ENCODE measurements at regions not wholly inside any gene's neighbourhood (a gene's known extent, or its start where the extent isn't known, plus 50 kb on each side); places are given as distances from the start of the nearest gene placed in this dataset.
"Not testable (repeated sequence)": the region's sequence is repeated elsewhere in the genome, so short reads cannot be mapped to it uniquely, and the experiment has no call there.

DNA sequence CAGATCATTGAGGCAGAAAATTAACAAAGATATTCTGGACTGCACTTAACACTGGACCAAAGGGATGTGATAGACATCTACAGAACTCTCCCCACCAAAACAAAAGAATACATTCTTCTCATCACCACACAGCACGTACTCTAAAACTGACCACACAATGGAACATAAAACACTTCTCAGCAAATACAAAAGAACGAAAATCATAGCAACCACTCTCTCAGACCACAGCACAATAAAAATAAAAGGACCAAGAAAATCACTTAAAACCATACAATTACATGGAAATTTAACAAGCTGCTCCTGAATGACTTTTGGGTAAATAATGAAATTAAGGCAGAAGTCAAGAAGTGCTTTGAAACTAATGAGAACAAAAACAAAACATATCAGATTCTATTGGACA lies 254.0 kb upstream of the STXBP6 start:
- no peak for DNase-seq

- DNase-seq: no peak
Observed at GRCh38 chr14:25298238-25298637, 248.3 kb upstream of the STXBP6 start.

GRCh38 chr14:25290154-25290553 lies 240.2 kb upstream of the STXBP6 start:
- DNase-seq: not testable (repeated sequence)

- DNase-seq: no peak
Observed at GRCh38 chr14:25274529-25274928, 224.6 kb upstream of the STXBP6 start.

- no peak for DNase-seq
Observed at GRCh38 chr14:25267186-25267585, 217.2 kb upstream of the STXBP6 start.

DNA sequence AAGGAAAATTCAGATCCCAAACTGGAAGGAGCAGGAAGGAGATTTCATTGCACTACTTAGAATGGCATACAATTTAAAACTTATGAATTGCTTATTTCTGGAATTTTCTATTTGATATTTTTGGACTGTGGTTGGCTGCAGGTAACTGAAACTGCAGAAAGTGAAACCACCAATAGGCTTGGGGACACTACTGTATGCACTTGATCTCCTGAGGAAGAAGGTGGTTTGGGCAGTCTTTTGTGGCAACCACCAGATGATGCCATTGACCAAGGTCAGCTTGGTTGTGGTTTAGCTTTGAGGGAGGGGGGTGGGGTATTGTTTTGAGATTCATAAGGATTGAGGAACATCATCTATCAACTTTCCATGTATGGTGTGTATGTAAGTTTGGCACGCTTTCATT lies 209.5 kb upstream of the STXBP6 start:
- no peak for DNase-seq

- DNase-seq: no peak
Observed at GRCh38 chr14:25252793-25253192, 202.8 kb upstream of the STXBP6 start.

DNA sequence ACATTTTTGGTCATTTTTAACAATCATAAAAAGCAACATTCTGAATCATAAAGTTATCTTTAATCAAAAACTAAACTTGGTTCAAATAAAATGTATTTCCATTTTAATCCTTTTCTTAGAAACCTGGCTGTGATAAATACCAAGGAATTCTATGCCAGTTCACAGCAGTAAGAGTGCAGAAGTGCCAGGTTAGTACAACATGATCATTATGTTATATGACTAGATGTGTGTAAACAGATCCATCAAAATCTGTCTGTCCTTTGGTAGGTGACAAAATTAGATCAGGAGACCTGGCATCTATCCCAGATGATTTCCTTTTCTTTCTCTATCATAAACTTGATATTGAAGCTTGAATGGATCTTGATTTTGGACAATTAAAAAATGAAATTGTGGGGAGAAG lies 200.6 kb upstream of the STXBP6 start:
- no peak for DNase-seq

- DNase-seq: no peak
Observed at GRCh38 chr14:25247609-25248008, 197.7 kb upstream of the STXBP6 start.

DNA sequence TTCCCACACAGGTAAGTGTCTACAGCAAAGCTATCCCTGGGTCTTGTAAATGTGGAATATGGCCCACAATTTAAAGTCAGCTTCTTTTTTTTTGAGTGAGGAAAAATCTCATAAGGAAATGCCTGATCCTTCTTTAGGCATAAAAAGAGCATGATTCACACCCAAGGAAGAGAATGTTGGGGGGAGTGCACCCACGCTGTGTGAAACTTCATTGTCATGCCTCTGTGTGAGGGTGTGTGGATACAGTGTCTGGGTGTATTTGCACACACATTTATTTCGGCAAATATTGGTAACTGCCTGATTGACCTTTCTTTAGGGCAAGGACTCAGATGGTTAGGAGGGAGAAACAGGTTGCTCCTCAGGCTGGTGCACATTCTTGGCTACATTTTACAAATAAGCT lies 196.8 kb upstream of the STXBP6 start:
- DNase-seq: no peak

GRCh38 chr14:25239170-25239569 lies 189.2 kb upstream of the STXBP6 start:
- DNase-seq: no peak

- DNase-seq: peak; percentile 5
Observed at GRCh38 chr14:25237845-25238244, 187.9 kb upstream of the STXBP6 start.

GRCh38 chr14:25233613-25234012 lies 183.7 kb upstream of the STXBP6 start:
- no peak for DNase-seq

- DNase-seq: no peak
Observed at GRCh38 chr14:25231004-25231403, 181.1 kb upstream of the STXBP6 start.

GRCh38 chr14:25226214-25226613 lies 176.3 kb upstream of the STXBP6 start:
- no peak for DNase-seq

DNA sequence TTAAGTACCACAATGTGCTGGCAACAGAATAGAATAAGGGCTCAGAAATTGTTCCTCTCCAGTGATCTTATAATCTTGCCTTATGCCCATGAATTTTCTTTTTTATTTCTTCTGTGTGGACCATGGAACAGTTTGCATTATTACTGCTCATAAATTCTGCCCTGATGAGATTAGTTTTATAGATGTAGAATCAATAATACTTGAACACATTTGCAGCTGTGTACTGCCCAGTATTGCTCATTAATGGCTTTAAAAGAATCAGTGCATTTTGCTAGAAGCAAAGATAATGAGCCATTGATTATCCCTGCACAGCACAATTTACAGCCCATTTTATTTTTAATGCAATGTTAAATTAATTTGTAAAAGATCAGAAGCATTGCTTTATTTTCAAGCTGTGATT lies 172.3 kb upstream of the STXBP6 start:
- no peak for DNase-seq

GRCh38 chr14:25220514-25220913 lies 170.6 kb upstream of the STXBP6 start:
- no peak for DNase-seq

GRCh38 chr14:25215607-25216006 lies 165.7 kb upstream of the STXBP6 start:
- DNase-seq: no peak

DNA sequence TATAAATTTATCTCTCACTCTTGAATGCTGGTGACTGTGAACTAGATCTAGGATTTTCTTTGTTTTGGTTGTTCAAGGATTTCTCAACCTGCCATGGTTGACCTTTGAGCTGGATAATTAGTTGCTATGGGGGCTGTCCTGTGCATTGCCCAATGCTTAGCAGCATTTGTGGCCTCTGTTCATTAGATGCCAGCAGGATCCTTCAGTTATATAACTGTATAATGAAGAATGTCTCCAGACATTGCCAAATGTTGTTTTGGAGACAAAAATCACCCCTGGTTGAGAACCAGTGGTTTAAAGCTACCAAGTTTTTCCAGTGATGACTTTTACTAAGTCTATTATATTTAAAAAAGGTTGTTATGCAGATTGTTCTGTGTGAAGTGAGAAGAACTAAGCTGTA lies 147.9 kb upstream of the STXBP6 start:
- DNase-seq: no peak

- DNase-seq: no peak
Observed at GRCh38 chr14:25180221-25180620, 130.3 kb upstream of the STXBP6 start.

GRCh38 chr14:25178255-25178654 lies 128.3 kb upstream of the STXBP6 start:
- DNase-seq: no peak

- peak; percentile 65 for DNase-seq
Observed at GRCh38 chr14:25150934-25151790, 101.2 kb upstream of the STXBP6 start.

DNA sequence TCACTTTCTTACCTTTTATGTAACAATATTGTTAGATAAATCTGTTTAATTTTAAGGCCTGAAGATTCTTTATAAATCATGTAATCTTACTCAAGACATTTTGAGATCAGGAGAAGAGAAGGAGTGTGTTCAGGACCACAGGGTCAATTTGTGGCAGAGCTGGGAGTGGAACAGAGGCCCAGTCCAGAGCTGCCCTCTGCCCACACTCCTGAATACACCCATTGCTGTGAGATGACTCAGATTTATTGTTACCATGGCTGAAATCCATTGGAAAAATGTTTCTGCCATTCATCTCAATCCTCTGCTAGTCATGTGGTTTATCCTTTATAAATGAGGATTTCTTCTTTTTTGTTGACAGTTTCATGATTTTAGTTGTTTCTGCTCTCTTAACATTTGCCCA lies 100.5 kb upstream of the STXBP6 start:
- no peak for DNase-seq

GRCh38 chr14:25140411-25140810 lies 90.5 kb upstream of the STXBP6 start:
- no peak for DNase-seq

DNA sequence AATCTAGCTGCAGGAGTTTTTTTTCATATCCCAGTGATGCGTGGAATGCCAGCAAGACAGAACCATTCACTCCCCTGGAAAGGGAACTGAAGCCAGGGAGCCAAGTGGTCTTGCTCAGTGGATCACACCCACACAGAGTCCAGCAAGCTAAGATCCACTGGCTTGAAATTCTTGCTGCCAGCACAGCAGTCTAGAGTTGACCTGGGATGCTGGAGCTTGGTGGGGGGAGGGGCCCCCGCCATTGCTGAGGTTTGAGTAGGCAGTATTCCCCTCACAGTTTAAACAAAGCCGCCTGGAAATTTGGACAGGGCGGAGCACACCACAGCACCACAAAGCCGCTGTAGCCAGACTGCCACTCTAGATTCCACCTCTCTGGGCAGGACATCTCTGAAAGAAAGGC lies 86.9 kb upstream of the STXBP6 start:
- no peak for DNase-seq
